ENCODE measurements at regions not wholly inside any gene's neighbourhood (a gene's known extent, or its start where the extent isn't known, plus 50 kb on each side); places are given as distances from the start of the nearest gene placed in this dataset.

DNA sequence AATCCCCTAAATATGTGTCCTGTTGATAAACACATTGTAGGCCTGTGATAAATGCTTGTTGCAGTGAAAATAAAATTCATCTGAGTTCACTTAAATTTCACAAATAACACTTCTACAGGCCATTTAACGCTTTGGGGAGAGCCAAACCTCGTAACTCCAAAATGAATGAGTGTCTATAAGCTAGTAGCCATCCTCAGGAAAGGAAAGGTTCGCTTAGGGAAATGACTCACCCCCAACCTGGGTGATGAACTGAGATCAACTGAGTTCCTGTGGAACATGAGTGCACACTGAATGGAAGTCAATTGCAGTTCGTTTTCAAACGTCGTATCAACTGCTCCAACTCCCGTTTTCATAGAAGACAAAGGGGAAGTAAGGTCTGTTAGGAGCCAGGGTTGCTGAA is 527.6 kb upstream of the ID2 start:
- 60% methylated on average over 1 of the region's 7 CpGs for WGBS (ENCODE audit: insufficient coverage)
- H3K9me3 ChIP-seq (replicated peaks; ENCODE audit: control insufficient read depth, low read depth, low read length) = peaks cover 5% of the 10 kb centered on the region
- no peak for DNase-seq
- H3K36me3 ChIP-seq (ENCODE audit: control insufficient read depth, insufficient read depth, low read length) = no peaks in the 10 kb centered on the region
- H3K27ac ChIP-seq (ENCODE audit: low read length) = no peak overlapping the region
- peaks cover 2% of the 10 kb centered on the region for H3K27me3 ChIP-seq (ENCODE audit: control insufficient read depth, insufficient read depth, low read length)
- no peak overlapping the region for H3K4me3 ChIP-seq (ENCODE audit: low read length)
- H3K4me1 ChIP-seq (ENCODE audit: control insufficient read depth, insufficient read depth, low read length) = peaks cover 8% of the 10 kb centered on the region

- no peak for DNase-seq
These were observed 526.9 kb upstream of the ID2 start for GRCh38 chr2:8154936-8155335.

GRCh38 chr2:8157621-8158430 is 524.0 kb upstream of the ID2 start:
- DNase-seq = no peak
- 89% methylated on average over 8 of the region's 17 CpGs for WGBS (ENCODE audit: insufficient coverage)

More at GRCh38 chr2:8154936-8155335, 526.9 kb upstream of the ID2 start:
- no peaks in the 10 kb centered on the region for H3K27me3 ChIP-seq (ENCODE audit: control insufficient read depth, insufficient read depth, low read length)
- H3K4me1 ChIP-seq (ENCODE audit: control insufficient read depth, insufficient read depth, low read length) = peaks cover 5% of the 10 kb centered on the region
- H3K4me3 ChIP-seq (ENCODE audit: low read length) = no peak overlapping the region
- no peaks in the 10 kb centered on the region for H3K36me3 ChIP-seq (ENCODE audit: control insufficient read depth, insufficient read depth, low read length)
- WGBS (ENCODE audit: insufficient coverage) = no CpG with 5 or more reads among the region's 6 CpGs
- peaks cover 5% of the 10 kb centered on the region for H3K9me3 ChIP-seq (replicated peaks; ENCODE audit: control insufficient read depth, low read depth, low read length)
- H3K27ac ChIP-seq (ENCODE audit: low read length) = no peak overlapping the region

DNA sequence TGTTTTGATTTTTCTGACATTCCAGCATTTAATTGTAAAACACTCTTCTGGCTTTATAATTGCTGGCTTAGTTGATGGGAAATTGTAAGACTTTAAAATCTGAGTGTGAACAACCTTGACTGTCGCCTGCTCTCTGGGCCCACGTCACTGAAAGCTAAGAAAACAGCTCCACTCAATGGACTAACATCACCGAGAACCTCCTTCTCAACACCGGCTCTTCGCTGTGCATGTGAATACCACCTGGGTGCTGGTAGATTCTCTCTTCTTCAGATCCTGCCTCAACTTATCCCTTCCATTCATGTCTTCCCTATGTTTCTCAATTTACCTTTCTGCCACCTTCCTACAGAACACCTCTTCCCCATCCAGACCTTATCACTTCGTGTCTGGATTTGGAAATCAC is 523.1 kb upstream of the ID2 start:
- WGBS (ENCODE audit: insufficient coverage) = 73% methylated on average over 5 of the region's 6 CpGs
- H3K36me3 ChIP-seq (ENCODE audit: control insufficient read depth, insufficient read depth, low read length) = no peaks in the 10 kb centered on the region
- peak; percentile 30 for DNase-seq
- H3K27ac ChIP-seq (ENCODE audit: low read length) = no peak overlapping the region
- H3K9me3 ChIP-seq (replicated peaks; ENCODE audit: control insufficient read depth, low read depth, low read length) = peaks cover 5% of the 10 kb centered on the region
- no peaks in the 10 kb centered on the region for H3K27me3 ChIP-seq (ENCODE audit: control insufficient read depth, insufficient read depth, low read length)
- H3K4me3 ChIP-seq (ENCODE audit: low read length) = no peak overlapping the region
- peaks cover 6% of the 10 kb centered on the region for H3K4me1 ChIP-seq (ENCODE audit: control insufficient read depth, insufficient read depth, low read length)

More at GRCh38 chr2:8157621-8158430, 524.0 kb upstream of the ID2 start:
- Histone ChIP-seq H3K27ac (ENCODE audit: low read length) (no peak overlapping the region), H3K4me1 (ENCODE audit: control insufficient read depth, insufficient read depth, low read length) (peaks cover 3% of the 10 kb centered on the region), H3K4me3 (ENCODE audit: low read length) (no peak overlapping the region), H3K36me3 (ENCODE audit: control insufficient read depth, insufficient read depth, low read length) (no peaks in the 10 kb centered on the region), H3K9me3 (replicated peaks; ENCODE audit: control insufficient read depth, low read depth, low read length) (peaks cover 5% of the 10 kb centered on the region), H3K27me3 (ENCODE audit: control insufficient read depth, insufficient read depth, low read length) (no peaks in the 10 kb centered on the region)

DNA sequence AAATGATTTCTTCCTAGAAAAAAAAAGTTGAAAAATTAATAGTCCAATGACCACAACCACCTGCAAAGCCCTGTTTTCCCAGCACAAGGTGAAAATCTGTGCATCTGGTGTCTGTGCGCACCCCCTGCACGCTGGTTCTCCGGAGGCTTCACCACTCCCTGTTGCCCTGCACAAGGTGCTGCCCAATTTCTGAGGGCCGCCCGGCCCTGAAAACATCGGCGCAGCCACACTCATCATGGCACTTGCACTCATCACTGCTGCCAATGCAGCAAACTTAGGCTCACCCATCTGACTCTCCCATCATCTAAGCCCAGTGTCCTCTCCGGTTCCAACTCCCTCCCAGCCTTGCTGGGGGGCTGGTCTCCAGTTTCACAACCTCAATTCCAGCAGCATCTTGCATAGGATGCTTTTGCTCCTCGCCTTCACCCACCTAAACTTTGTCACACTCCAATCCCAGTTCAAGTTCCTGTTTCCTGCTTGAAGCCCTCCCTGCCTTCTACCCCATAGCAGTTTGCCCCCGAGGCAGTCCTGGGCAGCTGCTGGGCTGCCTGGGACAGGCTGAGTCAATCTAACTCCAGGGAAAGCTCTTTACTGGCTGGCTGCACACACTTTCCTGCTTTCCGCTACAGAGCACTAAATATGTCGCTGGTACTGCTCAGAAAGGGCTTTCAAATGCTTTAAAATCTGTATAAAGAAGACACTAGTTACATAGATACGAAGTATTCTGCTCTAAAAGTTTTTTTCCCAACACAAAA is 522.5 kb upstream of the ID2 start:
- H3K4me1 ChIP-seq (ENCODE audit: control insufficient read depth, insufficient read depth, low read length) = peaks cover 8% of the 10 kb centered on the region
- H3K27me3 ChIP-seq (ENCODE audit: control insufficient read depth, insufficient read depth, low read length) = no peaks in the 10 kb centered on the region
- peaks cover 5% of the 10 kb centered on the region for H3K9me3 ChIP-seq (replicated peaks; ENCODE audit: control insufficient read depth, low read depth, low read length)
- no peak overlapping the region for H3K27ac ChIP-seq (ENCODE audit: low read length)
- H3K36me3 ChIP-seq (ENCODE audit: control insufficient read depth, insufficient read depth, low read length) = no peaks in the 10 kb centered on the region
- no peak for DNase-seq
- 77% methylated on average over 11 of the region's 13 CpGs for WGBS (ENCODE audit: insufficient coverage)
- no peak overlapping the region for H3K4me3 ChIP-seq (ENCODE audit: low read length)

- Histone ChIP-seq H3K27ac (ENCODE audit: low read length) (no peak overlapping the region), H3K9me3 (replicated peaks; ENCODE audit: control insufficient read depth, low read depth, low read length) (peaks cover 5% of the 10 kb centered on the region), H3K27me3 (ENCODE audit: control insufficient read depth, insufficient read depth, low read length) (no peaks in the 10 kb centered on the region), H3K36me3 (ENCODE audit: control insufficient read depth, insufficient read depth, low read length) (no peaks in the 10 kb centered on the region), H3K4me1 (ENCODE audit: control insufficient read depth, insufficient read depth, low read length) (peaks cover 8% of the 10 kb centered on the region), H3K4me3 (ENCODE audit: low read length) (no peak overlapping the region)
- DNase-seq = no peak
- WGBS (ENCODE audit: insufficient coverage) = 53% methylated on average over 3 of the region's 4 CpGs
These were observed 521.8 kb upstream of the ID2 start for GRCh38 chr2:8159966-8160603.

DNA sequence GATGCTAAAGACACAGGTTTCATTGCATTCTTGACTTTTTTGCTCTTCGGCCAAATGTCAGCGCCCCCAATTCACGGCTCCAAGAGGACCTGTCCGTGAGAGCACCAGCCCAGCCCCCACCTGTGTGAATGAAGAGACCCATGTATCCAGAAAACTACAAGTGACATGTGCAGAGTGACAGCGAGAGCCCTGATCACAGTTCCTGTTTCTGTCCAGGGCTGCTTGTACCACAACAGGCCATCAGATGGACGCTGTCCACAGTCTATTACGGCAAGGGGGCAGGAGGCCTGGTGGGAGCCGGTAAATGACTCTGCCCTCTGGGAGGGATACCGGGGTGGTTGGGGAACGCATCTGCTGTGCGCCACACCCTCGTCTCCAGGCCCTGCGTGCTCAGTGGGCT is 520.9 kb upstream of the ID2 start:
- peaks cover 2% of the 10 kb centered on the region for H3K27me3 ChIP-seq (ENCODE audit: control insufficient read depth, insufficient read depth, low read length)
- 86% methylated on average over 13 of the region's 13 CpGs for WGBS (ENCODE audit: insufficient coverage)
- no peak for DNase-seq

DNA sequence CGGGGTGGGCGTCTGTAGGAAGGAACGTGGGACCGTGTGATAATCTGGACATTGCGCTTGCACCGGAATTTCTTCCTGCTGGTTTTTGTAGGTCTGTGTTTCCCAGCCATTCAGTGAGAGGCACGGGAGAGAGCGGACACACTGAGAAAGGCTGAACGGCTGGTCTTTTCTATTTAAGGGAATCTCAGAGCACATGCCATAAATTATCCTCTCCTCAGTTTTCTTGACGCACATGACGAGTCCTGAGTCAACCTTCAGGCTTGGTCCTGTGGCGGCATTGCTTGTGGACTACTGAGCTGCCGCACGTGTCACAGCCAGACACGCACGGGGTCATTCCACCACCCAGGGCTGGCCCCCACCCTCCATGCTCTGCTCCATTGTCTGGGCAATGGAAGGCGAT is 519.3 kb upstream of the ID2 start:
- H3K27me3 ChIP-seq (ENCODE audit: control insufficient read depth, insufficient read depth, low read length) = peaks cover 2% of the 10 kb centered on the region
- peak; percentile 25 for DNase-seq
- no peaks in the 10 kb centered on the region for H3K36me3 ChIP-seq (ENCODE audit: control insufficient read depth, insufficient read depth, low read length)
- H3K4me3 ChIP-seq (ENCODE audit: low read length) = no peak overlapping the region
- H3K9me3 ChIP-seq (replicated peaks; ENCODE audit: control insufficient read depth, low read depth, low read length) = no peaks in the 10 kb centered on the region
- peaks cover 8% of the 10 kb centered on the region for H3K4me1 ChIP-seq (ENCODE audit: control insufficient read depth, insufficient read depth, low read length)
- no peak overlapping the region for H3K27ac ChIP-seq (ENCODE audit: low read length)
- 50% methylated on average over 13 of the region's 17 CpGs for WGBS (ENCODE audit: insufficient coverage)

More for the DNA sequence above, 520.9 kb upstream of the ID2 start:
- H3K27ac ChIP-seq (ENCODE audit: low read length) = no peak overlapping the region
- H3K4me1 ChIP-seq (ENCODE audit: control insufficient read depth, insufficient read depth, low read length) = peaks cover 8% of the 10 kb centered on the region
- H3K9me3 ChIP-seq (replicated peaks; ENCODE audit: control insufficient read depth, low read depth, low read length) = peaks cover 5% of the 10 kb centered on the region
- H3K36me3 ChIP-seq (ENCODE audit: control insufficient read depth, insufficient read depth, low read length) = no peaks in the 10 kb centered on the region
- H3K4me3 ChIP-seq (ENCODE audit: low read length) = no peak overlapping the region

DNA sequence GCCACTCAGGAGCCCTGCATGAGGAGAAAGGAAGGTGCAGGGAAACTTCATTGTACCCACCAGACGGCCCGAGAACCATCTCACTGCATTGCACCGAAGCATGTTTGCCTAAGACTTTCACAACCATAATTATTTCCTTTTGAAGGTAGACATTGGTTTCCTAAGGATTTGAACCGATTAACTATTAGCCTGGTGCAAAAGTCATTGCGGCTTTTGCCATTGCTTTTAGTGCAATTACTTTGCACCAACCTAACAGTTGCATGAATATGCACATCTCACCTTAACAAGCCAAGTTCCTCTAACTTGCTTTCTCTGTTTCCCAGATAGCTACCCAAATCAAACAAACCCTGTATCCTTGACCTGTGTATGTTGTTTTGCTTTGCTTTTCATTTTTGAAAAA is 516.3 kb upstream of the ID2 start:
- DNase-seq = no peak
- no peaks in the 10 kb centered on the region for H3K9me3 ChIP-seq (replicated peaks; ENCODE audit: control insufficient read depth, low read depth, low read length)
- no peaks in the 10 kb centered on the region for H3K36me3 ChIP-seq (ENCODE audit: control insufficient read depth, insufficient read depth, low read length)
- no peak overlapping the region for H3K27ac ChIP-seq (ENCODE audit: low read length)
- H3K4me1 ChIP-seq (ENCODE audit: control insufficient read depth, insufficient read depth, low read length) = peaks cover 8% of the 10 kb centered on the region
- 100% methylated on average over 1 of the region's 5 CpGs for WGBS (ENCODE audit: insufficient coverage)
- H3K27me3 ChIP-seq (ENCODE audit: control insufficient read depth, insufficient read depth, low read length) = peaks cover 2% of the 10 kb centered on the region
- no peak overlapping the region for H3K4me3 ChIP-seq (ENCODE audit: low read length)

Measured in muscle of leg (tissue), 3 donors.